Activated T-helper 2 cell treated with anti-CD3 and anti-CD28 coated beads, Interferon-gamma antibody, Interleukin-2, Interleukin-4, amounts not matched to agents 10 μg/mL and 5 μg/mL and 100 μg/mL, durations not matched to agents 14 hours and 24 hours and 36 hours (primary cell): ENCODE measurements at regions not wholly inside any gene's neighbourhood (a gene's known extent, or its start where the extent isn't known, plus 50 kb on each side); places are given as distances from the start of the nearest gene placed in this dataset.

Source experiments
- DNase-seq: peaks from one replicate; pipeline ENCODE4 v3.0.0; 2021; ENCODE audit warnings: low spot score
- H3K27ac Mint-ChIP-seq: one replicate; pipeline ENCODE4 v1.8.0; 2021; ENCODE audit warnings: mixed read lengths
- H3K27me3 Mint-ChIP-seq: one replicate; pipeline ENCODE4 v1.8.0; 2021; ENCODE audit warnings: low read depth, mixed read lengths
- H3K36me3 Mint-ChIP-seq: one replicate; pipeline ENCODE4 v1.8.0; 2021; ENCODE audit warnings: low read depth, mixed read lengths
- H3K4me1 Mint-ChIP-seq: one replicate; pipeline ENCODE4 v1.8.0; 2021; ENCODE audit warnings: low read depth, mixed read lengths
- H3K4me3 Mint-ChIP-seq: one replicate; pipeline ENCODE4 v1.8.0; 2021; ENCODE audit warnings: low read depth, mild to moderate bottlenecking, moderate library complexity, mixed read lengths
- H3K9me3 Mint-ChIP-seq: one replicate; pipeline ENCODE4 v1.8.0; 2021; ENCODE audit warnings: mixed read lengths
- intact Hi-C: fragments of 100-400 bp; cut with micrococcal nuclease; formaldehyde crosslinking; loops from one replicate; pipeline ENCODE4 v1.15.1; 2023

- Mint-ChIP-seq H3K4me1 (no peaks in the 10 kb centered on the region), H3K4me3 (no peak overlapping the region), H3K9me3 (no peaks in the 10 kb centered on the region), H3K27ac (no peak overlapping the region), H3K27me3 (no peaks in the 10 kb centered on the region), H3K36me3 (no peaks in the 10 kb centered on the region)
- DNase-seq, result no peak
- intact Hi-C loops, result no loop called here
Measured at GRCh38 chr3:68342426-68342825, 589.9 kb downstream of the TAFA4 start.

GRCh38 chr3:68336042-68336441 is 596.3 kb downstream of the TAFA4 start:
- H3K4me3 Mint-ChIP-seq, result no peak overlapping the region
- H3K9me3 Mint-ChIP-seq, result no peaks in the 10 kb centered on the region
- no peak overlapping the region for H3K27ac Mint-ChIP-seq
- DNase-seq, result no peak
- H3K27me3 Mint-ChIP-seq, result no peaks in the 10 kb centered on the region
- intact Hi-C loops, result no loop called here
- no peaks in the 10 kb centered on the region for H3K4me1 Mint-ChIP-seq
- H3K36me3 Mint-ChIP-seq, result no peaks in the 10 kb centered on the region

GRCh38 chr3:68334367-68334986 is 597.9 kb downstream of the TAFA4 start:
- Mint-ChIP-seq H3K4me1 (no peaks in the 10 kb centered on the region), H3K36me3 (no peaks in the 10 kb centered on the region), H3K27me3 (no peaks in the 10 kb centered on the region), H3K9me3 (peaks cover 2% of the 10 kb centered on the region), H3K27ac (no peak overlapping the region), H3K4me3 (no peak overlapping the region)
- no peak for DNase-seq
- intact Hi-C loops, result no loop called here

- intact Hi-C loops, result no loop called here
- Mint-ChIP-seq H3K4me1 (no peaks in the 10 kb centered on the region), H3K36me3 (no peaks in the 10 kb centered on the region), H3K9me3 (peaks cover 11% of the 10 kb centered on the region), H3K27me3 (no peaks in the 10 kb centered on the region), H3K27ac (no peak overlapping the region), H3K4me3 (no peak overlapping the region)
- DNase-seq, result no peak
Measured at GRCh38 chr3:68328049-68328448, 604.3 kb downstream of the TAFA4 start.

GRCh38 chr3:68315964-68316363 is 616.4 kb downstream of the TAFA4 start:
- no peaks in the 10 kb centered on the region for H3K36me3 Mint-ChIP-seq
- H3K9me3 Mint-ChIP-seq, result peaks cover 14% of the 10 kb centered on the region
- no peaks in the 10 kb centered on the region for H3K27me3 Mint-ChIP-seq
- intact Hi-C loops, result no loop called here
- no peak overlapping the region for H3K4me3 Mint-ChIP-seq
- H3K27ac Mint-ChIP-seq, result no peak overlapping the region
- no peak for DNase-seq
- H3K4me1 Mint-ChIP-seq, result no peaks in the 10 kb centered on the region

GRCh38 chr3:68315546-68315945 is 616.8 kb downstream of the TAFA4 start:
- H3K4me3 Mint-ChIP-seq, result no peak overlapping the region
- H3K27me3 Mint-ChIP-seq, result no peaks in the 10 kb centered on the region
- H3K27ac Mint-ChIP-seq, result no peak overlapping the region
- H3K36me3 Mint-ChIP-seq, result no peaks in the 10 kb centered on the region
- no peaks in the 10 kb centered on the region for H3K4me1 Mint-ChIP-seq
- H3K9me3 Mint-ChIP-seq, result peaks cover 14% of the 10 kb centered on the region
- intact Hi-C loops, result no loop called here
- no peak for DNase-seq

- Mint-ChIP-seq H3K27me3 (no peaks in the 10 kb centered on the region), H3K9me3 (peaks cover 4% of the 10 kb centered on the region), H3K27ac (no peak overlapping the region), H3K4me1 (no peaks in the 10 kb centered on the region), H3K36me3 (no peaks in the 10 kb centered on the region), H3K4me3 (no peak overlapping the region)
- no peak for DNase-seq
- intact Hi-C loops, result no loop called here
Measured at GRCh38 chr3:68306571-68306970, 625.8 kb downstream of the TAFA4 start.

GRCh38 chr3:68295457-68295856 is 636.9 kb downstream of the TAFA4 start:
- intact Hi-C loops, result no loop called here

GRCh38 chr3:68290333-68290732 is 635.9 kb upstream of the SUCLG2 start:
- DNase-seq, result no peak
- intact Hi-C loops, result no loop called here
- Mint-ChIP-seq H3K27me3 (no peaks in the 10 kb centered on the region), H3K4me3 (no peak overlapping the region), H3K36me3 (no peaks in the 10 kb centered on the region), H3K4me1 (no peaks in the 10 kb centered on the region), H3K9me3 (no peaks in the 10 kb centered on the region), H3K27ac (no peak overlapping the region)

More at GRCh38 chr3:68295457-68295856, 636.9 kb downstream of the TAFA4 start:
- Mint-ChIP-seq H3K9me3 (peaks cover 8% of the 10 kb centered on the region), H3K36me3 (no peaks in the 10 kb centered on the region), H3K27me3 (no peaks in the 10 kb centered on the region), H3K4me3 (no peak overlapping the region), H3K4me1 (no peaks in the 10 kb centered on the region), H3K27ac (no peak overlapping the region)
- no peak for DNase-seq

GRCh38 chr3:68288085-68288484 is 633.7 kb upstream of the SUCLG2 start:
- no peak overlapping the region for H3K27ac Mint-ChIP-seq
- no peak for DNase-seq
- H3K9me3 Mint-ChIP-seq, result no peaks in the 10 kb centered on the region
- no peaks in the 10 kb centered on the region for H3K4me1 Mint-ChIP-seq
- no peaks in the 10 kb centered on the region for H3K27me3 Mint-ChIP-seq
- intact Hi-C loops, result no loop called here
- no peaks in the 10 kb centered on the region for H3K36me3 Mint-ChIP-seq
- H3K4me3 Mint-ChIP-seq, result no peak overlapping the region

GRCh38 chr3:68287101-68287500 is 632.7 kb upstream of the SUCLG2 start:
- no peak for DNase-seq
- Mint-ChIP-seq H3K27ac (no peak overlapping the region), H3K27me3 (no peaks in the 10 kb centered on the region), H3K4me1 (no peaks in the 10 kb centered on the region), H3K36me3 (no peaks in the 10 kb centered on the region), H3K4me3 (no peak overlapping the region), H3K9me3 (no peaks in the 10 kb centered on the region)
- intact Hi-C loops, result no loop called here

- Mint-ChIP-seq H3K9me3 (no peaks in the 10 kb centered on the region), H3K36me3 (no peaks in the 10 kb centered on the region), H3K27me3 (no peaks in the 10 kb centered on the region), H3K4me3 (no peak overlapping the region), H3K4me1 (no peaks in the 10 kb centered on the region), H3K27ac (no peak overlapping the region)
- no peak for DNase-seq
- intact Hi-C loops, result no loop called here
Measured at GRCh38 chr3:68274286-68274685, 619.9 kb upstream of the SUCLG2 start.

- H3K9me3 Mint-ChIP-seq, result no peaks in the 10 kb centered on the region
- H3K4me1 Mint-ChIP-seq, result no peaks in the 10 kb centered on the region
- H3K27ac Mint-ChIP-seq, result no peak overlapping the region
- no peak overlapping the region for H3K4me3 Mint-ChIP-seq
- H3K27me3 Mint-ChIP-seq, result no peaks in the 10 kb centered on the region
- intact Hi-C loops, result no loop called here
- no peak for DNase-seq
- no peaks in the 10 kb centered on the region for H3K36me3 Mint-ChIP-seq
Measured at GRCh38 chr3:68271145-68271544, 616.7 kb upstream of the SUCLG2 start.

GRCh38 chr3:68256635-68257223 is 602.3 kb upstream of the SUCLG2 start:
- intact Hi-C loops, result no loop called here

More at GRCh38 chr3:68256635-68257223, 602.3 kb upstream of the SUCLG2 start:
- H3K36me3 Mint-ChIP-seq, result no peaks in the 10 kb centered on the region
- no peak for DNase-seq
- H3K27ac Mint-ChIP-seq, result no peak overlapping the region
- no peaks in the 10 kb centered on the region for H3K27me3 Mint-ChIP-seq
- no peaks in the 10 kb centered on the region for H3K9me3 Mint-ChIP-seq
- no peaks in the 10 kb centered on the region for H3K4me1 Mint-ChIP-seq
- no peak overlapping the region for H3K4me3 Mint-ChIP-seq
